Mucosa of descending colon (tissue), 3 donors: ENCODE measurements at regions not wholly inside any gene's neighbourhood (a gene's known extent, or its start where the extent isn't known, plus 50 kb on each side); places are given as distances from the start of the nearest gene placed in this dataset.

Experiments used
- ATAC-seq: fragments of 200-7000 bp; cut with Tn5 transposase; one replicate; pipeline ENCODE4 v1.9.1; 2020; ENCODE audit warnings: mild to moderate bottlenecking, moderate library complexity
- DNase-seq, 3 donors: peaks; one replicate each; pipeline ENCODE4 v3.0.0-alpha.2; 2020
- H3K36me3 ChIP-seq: fragments of 200-600 bp; one replicate; pipeline ENCODE4 v1.8.0; 2021; ENCODE audit warnings: low read depth, mild to moderate bottlenecking
- H3K4me1 ChIP-seq: fragments of 200-600 bp; one replicate; pipeline ENCODE4 v1.8.0; 2021; ENCODE audit warnings: low read depth, mild to moderate bottlenecking
- H3K4me3 ChIP-seq: fragments of 200-600 bp; one replicate; pipeline ENCODE4 v1.8.0; 2021; ENCODE audit warnings: mild to moderate bottlenecking
- H3K9me3 ChIP-seq: fragments of 200-600 bp; one replicate; pipeline ENCODE4 v1.8.0; 2021; ENCODE audit warnings: mild to moderate bottlenecking
- CTCF ChIP-seq: fragments of 200-600 bp; IDR thresholded peaks from one replicate; pipeline ENCODE4 v1.8.0; 2022; ENCODE audit warnings: antibody characterized with exemption, mild to moderate bottlenecking
- intact Hi-C, 2 donors: fragments of 100-400 bp; cut with DNase I in 1 of 2; cut with micrococcal nuclease in 1 of 2; formaldehyde crosslinking; loops; one replicate each; pipeline versions ENCODE4 v1.11.0 to v1.11.1; 2022; cut with DNase I, micrococcal nuclease
- donor health status: DM: no; HTN: no; CAD: no; lungs with moderate emphysema.
- donor health status: DM: no; HTN: no; CAD: no.
- donor health status: DM: no; HTN: yes; CAD: no.

DNA sequence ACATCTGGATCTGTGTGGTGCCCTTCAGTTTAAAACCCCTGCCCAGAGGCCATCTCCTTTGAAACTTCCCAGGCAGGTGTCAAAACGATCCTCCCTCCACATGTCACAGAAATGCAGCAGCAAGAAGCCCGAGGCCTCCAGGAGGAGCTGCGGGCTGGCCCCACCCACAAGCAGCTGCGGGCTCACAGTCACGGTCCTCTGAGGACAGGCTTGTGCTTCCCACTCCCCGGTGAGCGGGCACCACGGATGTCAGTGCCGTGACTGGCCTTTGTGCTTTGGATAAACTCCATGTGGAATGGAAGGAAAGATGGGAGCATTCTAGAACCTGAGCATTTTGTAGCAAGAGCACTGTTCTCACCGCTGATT lies 65.8 kb downstream of the SIK1 start:
- ATAC-seq (peak; percentile 7), DNase-seq (peak in 1 of 3 donors; percentile 51)
- Histone ChIP-seq H3K4me1 (no peaks in the 10 kb centered on the region), H3K36me3 (no peaks in the 10 kb centered on the region), H3K9me3 (no peaks in the 10 kb centered on the region), H3K4me3 (no peak overlapping the region)
- intact Hi-C loops = no loop called here
- TF ChIP-seq CTCF = no peak

GRCh38 chr21:43360441-43361126 lies 66.3 kb downstream of the SIK1 start:
- ATAC-seq (no peak), DNase-seq (no peak)
- Histone ChIP-seq H3K4me3 (no peak overlapping the region), H3K36me3 (no peaks in the 10 kb centered on the region), H3K4me1 (no peaks in the 10 kb centered on the region), H3K9me3 (no peaks in the 10 kb centered on the region)
- TF ChIP-seq CTCF = no peak
- intact Hi-C loops = no loop called here

GRCh38 chr21:43358940-43359822 lies 67.8 kb downstream of the SIK1 start:
- Histone ChIP-seq H3K9me3 (no peaks in the 10 kb centered on the region), H3K36me3 (no peaks in the 10 kb centered on the region), H3K4me1 (no peaks in the 10 kb centered on the region), H3K4me3 (no peak overlapping the region)
- TF ChIP-seq CTCF = no peak
- no peak for DNase-seq
- ATAC-seq = no peak
- intact Hi-C loops = no loop called here

- no peak for TF ChIP-seq CTCF
- Histone ChIP-seq H3K9me3 (no peaks in the 10 kb centered on the region), H3K36me3 (no peaks in the 10 kb centered on the region), H3K4me1 (no peaks in the 10 kb centered on the region), H3K4me3 (no peak overlapping the region)
- ATAC-seq (no peak), DNase-seq (no peak)
- intact Hi-C loops = no loop called here
These were observed 69.1 kb downstream of the SIK1 start for GRCh38 chr21:43357715-43358430.

DNA sequence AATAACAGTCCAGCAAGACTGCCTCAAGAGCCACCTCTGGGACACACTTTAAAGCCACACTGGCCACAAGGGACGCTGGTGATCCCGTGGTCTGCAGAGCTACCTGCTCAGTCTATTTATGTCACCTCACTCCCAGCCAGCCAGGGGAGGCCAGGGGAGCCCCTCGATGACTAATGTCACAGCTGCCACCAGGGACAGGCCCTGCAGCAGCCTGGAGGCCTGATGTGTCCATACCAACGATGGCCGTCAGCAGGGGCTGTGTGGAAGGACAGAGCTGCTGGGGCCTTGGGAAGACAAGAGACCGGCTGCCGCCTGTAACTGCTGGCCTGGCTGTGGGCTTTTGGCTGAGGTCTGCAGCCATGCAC lies 71.0 kb downstream of the SIK1 start:
- no peak for TF ChIP-seq CTCF
- intact Hi-C loops = no loop called here
- no peak for ATAC-seq
- DNase-seq = no peak
- H3K36me3 ChIP-seq = no peaks in the 10 kb centered on the region
- no peaks in the 10 kb centered on the region for H3K9me3 ChIP-seq
- no peaks in the 10 kb centered on the region for H3K4me1 ChIP-seq
- no peak overlapping the region for H3K4me3 ChIP-seq
